ENCODE measurements at regions not wholly inside any gene's neighbourhood (a gene's known extent, or its start where the extent isn't known, plus 50 kb on each side); places are given as distances from the start of the nearest gene placed in this dataset.
"Not testable (repeated sequence)": the region's sequence is repeated elsewhere in the genome, so short reads cannot be mapped to it uniquely, and the experiment has no call there.

DNA sequence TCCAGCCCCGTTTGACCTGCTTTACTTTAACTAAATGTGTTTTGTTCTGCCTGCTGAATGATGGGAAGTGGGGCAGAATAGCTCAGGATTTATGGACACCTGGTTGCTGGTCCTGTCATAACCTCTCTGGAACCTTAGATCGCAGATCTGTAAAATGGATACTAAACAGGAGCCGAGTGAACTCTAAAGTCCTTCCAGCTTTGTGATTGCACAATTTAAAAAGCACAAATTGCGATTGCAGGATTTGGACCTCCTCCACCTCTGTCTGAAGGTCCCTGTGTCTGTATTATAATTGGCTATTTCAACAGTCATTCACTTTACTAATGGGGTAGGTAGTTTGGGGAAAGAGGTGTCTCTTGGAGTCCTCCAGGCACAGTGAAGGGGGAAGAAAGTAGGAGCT lies 220.4 kb downstream of the LY86 start:
- no peak for DNase-seq (ENCODE audit: extremely low read depth in 1 of 2, low read depth in 1 of 2)

DNA sequence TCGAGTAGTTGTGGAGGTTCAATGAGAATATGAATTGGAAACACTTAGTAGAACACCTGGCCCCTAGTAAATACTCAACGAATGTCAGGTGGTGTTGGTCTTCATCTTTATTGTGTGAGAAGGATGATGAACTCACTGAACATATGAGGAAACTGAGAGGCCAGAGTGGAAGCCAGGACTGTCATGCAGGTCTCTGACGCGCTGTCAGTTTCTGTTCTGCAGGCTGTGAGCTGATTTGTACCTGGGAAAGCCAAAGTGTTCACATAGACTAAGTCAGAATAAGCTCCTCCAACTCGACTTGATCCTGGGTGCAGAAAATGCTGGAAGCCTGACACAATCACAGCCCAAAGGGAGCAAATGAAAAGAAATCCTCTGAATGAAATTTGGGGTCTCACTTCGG lies 222.2 kb downstream of the LY86 start:
- DNase-seq (ENCODE audit: extremely low read depth in 1 of 2, low read depth in 1 of 2), result no peak

DNA sequence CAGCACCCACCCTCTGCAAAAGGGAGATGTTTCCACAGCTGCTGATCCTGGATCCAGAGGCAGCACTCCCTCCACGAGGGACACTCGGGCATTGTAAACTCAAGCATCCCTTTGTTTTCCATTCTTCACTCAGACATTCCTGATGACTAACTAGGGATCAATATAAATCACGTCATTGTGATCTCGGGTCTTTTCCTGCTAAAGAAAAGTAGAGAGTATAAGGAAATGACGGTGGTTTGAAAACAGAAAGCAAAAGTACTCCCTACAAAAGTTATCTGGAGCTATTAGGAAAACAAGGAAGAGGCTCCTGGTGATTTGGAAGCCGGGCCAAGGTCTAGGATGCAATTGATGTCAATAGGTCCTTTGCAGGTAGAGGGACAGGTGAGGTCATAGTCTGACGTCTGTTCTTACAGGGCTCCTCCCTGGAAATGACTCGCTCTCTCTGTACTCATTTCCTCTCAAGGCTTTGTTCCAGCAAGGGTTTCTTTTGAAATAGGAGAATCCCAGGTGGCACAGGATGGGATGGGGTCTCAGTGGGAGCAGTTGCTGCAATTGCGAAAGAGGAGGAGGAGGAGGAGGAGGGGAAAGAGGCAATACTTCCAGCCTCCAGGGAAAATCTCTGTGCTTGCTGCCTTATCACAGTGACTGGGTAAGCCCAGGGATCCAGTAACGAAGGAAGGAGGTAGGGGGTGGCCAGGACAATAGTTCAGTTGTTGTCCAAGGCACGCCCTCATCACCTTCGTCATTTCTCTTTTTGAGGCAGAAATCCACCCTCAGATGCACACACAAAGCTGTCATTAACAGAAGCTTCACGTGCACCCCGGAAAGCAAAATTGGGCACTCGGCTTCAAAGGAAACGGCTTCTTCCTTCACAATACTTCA lies 222.8 kb downstream of the LY86 start:
- no peak for DNase-seq (ENCODE audit: extremely low read depth in 1 of 2, low read depth in 1 of 2)

DNA sequence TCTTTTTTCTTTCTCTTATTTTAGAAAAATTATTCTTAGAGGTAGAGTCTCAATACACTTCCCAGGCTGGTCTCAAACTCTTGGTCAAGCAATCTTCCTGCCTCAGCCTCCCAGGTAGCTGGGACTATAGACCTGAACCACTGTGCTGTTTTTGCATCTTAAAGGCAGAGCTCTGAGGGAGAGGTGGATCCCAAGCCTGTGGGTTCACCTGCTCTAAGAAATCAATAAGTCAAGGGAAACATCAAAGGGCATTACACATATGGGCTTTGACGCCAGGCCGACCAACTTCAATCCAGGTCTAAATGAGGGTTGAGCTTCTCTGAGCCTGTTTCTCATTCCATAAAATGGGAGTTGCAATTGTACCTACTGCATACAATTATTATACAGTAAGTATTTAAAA lies 223.9 kb downstream of the LY86 start:
- no peak for DNase-seq (ENCODE audit: extremely low read depth in 1 of 2, low read depth in 1 of 2)

DNA sequence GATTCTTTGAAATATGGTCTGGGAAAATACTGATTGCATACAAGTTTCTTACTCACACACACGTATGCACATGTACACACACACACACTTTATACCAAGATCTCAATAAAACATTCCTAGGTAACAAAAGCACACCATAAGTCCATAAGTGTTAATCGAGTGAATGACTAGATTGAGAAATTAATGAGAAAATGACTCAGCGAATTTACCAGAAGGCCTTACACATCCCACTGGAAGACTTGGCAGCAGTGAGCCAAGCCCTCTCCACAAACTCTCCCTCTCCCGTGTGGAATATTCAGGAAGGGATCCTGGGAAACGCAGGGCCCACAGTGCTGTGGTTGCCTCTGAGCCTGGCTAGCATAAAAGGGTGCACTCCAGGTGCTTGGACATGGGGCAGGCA lies 227.2 kb downstream of the LY86 start:
- no peak for DNase-seq (ENCODE audit: extremely low read depth in 1 of 2, low read depth in 1 of 2)

DNA sequence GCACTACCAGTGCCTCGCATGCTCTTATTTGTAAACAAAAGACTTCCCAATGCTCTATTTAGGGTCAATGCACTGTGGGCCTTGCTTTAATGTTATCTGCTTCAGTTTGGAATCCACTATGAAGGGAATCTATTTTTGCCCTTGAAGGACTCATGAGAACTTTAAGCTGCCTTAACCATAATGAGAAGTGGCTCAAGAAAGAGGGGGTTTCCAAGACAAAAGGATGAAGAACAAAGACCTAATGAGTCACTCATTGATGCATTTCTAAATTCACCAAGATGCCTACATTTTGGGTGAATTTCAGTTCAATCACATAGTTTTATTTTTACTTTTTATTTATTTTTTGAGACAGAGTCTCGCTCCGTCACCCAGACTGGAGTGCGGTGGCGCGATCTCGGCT lies 228.2 kb downstream of the LY86 start:
- DNase-seq (ENCODE audit: extremely low read depth in 1 of 2, low read depth in 1 of 2), result no peak

DNA sequence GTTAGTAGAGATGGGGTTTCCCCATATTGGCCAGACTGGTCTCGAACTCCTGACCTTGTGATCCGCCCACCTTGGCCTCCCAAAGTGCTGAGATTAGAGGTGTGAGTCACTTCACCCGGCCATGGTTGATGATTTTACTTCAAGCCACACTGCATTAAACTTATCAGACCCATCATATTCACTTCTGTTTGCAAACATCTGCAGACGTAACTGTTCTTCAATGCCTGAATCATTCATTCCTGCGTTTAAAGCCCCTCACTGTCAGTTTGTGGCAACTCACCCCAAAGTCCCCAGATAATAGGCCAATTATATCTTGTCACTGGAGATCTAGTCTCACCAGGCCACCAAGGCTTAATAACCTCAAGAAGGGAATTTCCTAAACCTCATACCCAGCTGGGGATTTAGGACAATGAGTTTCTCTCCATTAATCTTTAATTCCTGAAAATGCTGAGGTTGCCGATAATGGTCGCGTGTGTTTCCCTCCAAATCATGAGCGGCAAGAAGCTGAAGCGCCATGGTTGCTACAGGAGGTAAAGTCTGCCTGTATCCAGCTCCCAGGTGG lies 229.6 kb downstream of the LY86 start:
- DNase-seq (ENCODE audit: extremely low read depth in 1 of 2, low read depth in 1 of 2), result no peak

DNA sequence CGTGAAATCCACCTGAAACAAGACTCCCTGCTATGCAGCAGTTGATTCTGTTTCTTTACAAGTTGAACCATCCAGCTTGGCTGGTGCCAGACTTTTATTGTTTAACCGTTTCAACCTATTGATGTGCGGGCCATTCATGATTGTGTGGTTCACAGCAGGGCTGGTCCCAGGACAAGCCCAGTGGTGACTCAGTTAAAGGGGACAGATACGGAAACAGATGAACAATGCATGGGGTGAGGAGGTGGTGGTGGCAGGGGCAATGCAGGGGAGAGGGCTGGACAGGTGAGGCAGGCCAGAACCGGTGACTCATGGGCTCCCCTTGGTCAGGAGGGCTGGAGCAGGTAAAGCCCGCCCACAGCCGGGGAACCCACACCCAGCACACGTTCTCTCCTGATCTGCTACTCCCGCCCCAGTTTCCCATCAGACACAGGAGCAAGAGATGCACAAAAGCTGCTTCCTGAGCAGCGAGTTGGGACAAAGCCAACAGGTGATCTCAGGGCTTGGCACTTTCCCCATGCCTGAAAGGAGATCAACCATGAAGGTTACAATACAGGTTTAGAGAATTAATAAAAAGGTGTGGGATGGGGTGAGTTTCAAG lies 232.2 kb downstream of the LY86 start:
- DNase-seq (ENCODE audit: extremely low read depth in 1 of 2, low read depth in 1 of 2), result no peak

DNA sequence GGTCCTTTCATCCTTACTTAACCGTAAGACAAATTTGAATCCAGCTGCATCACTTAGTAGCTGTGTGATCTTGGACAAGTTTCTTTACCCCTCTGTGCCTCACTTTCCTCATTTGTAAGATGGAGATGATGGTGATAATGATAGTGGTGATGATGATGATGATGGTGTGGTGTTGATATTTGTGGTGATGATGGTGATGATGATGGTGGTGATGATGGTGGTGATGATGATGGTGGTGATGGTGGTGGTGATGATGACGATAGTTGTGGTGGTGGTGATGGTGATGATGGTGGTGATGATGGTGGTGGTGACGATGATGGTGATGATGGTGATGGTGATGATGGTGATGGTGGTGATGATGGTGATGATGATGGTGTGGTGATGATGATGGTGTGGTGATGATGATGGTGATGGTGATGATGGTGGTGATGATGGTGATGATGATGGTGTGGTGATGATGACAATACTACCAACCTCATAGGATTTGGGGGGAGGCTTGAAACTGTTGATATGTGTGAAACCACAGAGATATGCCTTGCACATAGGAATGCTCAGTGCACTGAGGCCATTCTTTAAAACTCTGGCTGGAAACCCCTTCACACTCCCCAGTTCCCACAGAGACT lies 233.2 kb downstream of the LY86 start:
- no peak for DNase-seq (ENCODE audit: extremely low read depth in 1 of 2, low read depth in 1 of 2)

DNA sequence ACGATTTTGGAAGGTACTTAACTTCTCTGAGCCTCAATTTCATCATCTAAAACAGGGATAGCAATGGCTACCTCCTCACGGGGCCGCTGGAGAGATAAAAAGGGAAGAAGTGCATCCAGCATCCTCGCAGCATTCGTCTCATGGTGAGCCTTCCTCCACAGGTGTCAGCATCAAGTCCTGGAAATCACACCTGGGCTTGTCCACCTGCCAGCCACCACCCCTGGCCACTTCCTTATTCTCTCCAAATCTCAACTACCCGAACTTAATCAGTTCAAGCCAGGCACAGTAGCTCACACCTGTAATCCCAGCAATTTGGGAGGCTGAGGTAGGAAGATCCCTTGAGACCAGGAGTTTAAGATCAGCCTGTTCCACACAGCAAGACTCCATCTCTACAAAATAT lies 234.5 kb downstream of the LY86 start:
- DNase-seq (ENCODE audit: extremely low read depth in 1 of 2, low read depth in 1 of 2), result no peak

DNA sequence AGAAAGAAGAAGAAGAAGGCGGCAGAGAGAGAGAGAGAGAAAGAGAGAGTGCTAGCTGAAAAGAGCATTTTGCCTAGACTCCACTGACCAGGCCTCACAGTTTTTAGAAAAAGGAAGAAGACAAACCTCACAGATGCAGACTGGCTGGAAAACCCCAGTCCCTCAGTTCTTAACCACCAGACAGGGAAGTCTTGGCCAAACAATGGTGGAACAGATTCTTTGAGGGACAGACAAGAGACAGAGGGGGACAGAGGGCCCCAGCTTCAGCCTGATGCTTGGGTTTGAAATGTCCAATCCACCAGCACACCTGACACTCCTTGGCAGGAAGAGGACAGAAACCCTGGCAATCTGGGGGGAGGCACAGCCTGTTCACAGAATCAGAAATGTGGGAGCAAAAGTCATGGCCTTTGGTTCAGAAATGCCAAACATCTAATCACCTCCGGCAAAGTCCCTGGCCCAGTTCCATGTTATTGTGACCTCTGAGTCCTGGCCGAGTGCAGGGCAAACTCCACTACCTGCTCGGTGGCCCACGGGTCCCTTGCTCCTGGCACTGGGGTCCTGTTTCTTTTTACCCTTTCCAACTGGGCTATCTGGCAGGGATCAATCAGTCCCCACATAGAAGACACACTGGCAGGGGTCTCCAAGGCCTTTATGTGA lies 235.2 kb downstream of the LY86 start:
- no peak for DNase-seq (ENCODE audit: extremely low read depth in 1 of 2, low read depth in 1 of 2)

DNA sequence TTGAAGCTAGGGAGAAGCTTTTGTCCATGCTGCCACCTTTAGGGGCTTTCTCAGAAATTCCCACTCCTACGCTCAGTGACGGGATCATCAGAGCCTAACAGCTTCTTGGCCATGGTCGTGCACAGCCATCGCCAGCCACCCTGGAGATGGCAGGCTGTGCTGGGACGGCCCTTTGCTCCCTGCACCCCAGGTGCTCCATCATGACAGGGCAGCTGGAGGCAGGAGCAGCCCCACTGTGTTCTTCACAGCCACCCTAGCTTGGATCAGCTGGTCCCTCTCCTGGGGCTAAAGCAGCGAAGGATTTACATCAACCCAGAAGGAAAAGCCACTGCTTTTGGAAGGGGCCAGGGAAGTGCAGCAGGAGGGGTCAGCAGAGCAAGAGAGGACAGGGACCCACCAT lies 235.9 kb downstream of the LY86 start:
- no peak for DNase-seq (ENCODE audit: extremely low read depth in 1 of 2, low read depth in 1 of 2)

DNA sequence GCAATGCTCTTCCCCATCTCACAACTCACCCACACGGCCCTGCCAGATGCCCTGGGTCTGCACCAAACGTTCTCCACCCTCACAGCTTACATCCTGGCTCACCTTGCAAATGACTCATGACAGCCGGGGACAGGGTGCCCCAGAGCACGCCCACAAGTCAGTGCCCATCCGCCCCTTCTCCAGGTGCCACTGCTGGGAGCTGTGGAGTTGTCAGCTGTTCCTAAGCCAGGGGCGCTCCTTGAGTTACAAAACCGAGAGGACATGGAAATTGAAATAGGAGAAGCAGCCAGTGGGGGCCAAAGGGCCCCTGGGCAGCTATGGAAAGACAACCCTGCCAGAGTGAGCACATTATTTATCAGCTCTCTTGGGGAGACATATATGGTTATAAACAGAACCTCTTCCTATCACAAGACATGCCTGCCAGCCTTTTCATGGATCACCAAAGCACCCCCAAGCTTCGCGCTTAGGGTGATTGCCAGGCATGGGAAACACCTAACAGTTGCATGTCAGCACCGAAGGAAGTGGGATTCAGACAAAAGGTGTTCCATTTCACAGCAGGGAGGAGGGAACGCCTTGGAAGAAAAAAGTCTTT lies 236.8 kb downstream of the LY86 start:
- DNase-seq (ENCODE audit: extremely low read depth in 1 of 2, low read depth in 1 of 2), result no peak

DNA sequence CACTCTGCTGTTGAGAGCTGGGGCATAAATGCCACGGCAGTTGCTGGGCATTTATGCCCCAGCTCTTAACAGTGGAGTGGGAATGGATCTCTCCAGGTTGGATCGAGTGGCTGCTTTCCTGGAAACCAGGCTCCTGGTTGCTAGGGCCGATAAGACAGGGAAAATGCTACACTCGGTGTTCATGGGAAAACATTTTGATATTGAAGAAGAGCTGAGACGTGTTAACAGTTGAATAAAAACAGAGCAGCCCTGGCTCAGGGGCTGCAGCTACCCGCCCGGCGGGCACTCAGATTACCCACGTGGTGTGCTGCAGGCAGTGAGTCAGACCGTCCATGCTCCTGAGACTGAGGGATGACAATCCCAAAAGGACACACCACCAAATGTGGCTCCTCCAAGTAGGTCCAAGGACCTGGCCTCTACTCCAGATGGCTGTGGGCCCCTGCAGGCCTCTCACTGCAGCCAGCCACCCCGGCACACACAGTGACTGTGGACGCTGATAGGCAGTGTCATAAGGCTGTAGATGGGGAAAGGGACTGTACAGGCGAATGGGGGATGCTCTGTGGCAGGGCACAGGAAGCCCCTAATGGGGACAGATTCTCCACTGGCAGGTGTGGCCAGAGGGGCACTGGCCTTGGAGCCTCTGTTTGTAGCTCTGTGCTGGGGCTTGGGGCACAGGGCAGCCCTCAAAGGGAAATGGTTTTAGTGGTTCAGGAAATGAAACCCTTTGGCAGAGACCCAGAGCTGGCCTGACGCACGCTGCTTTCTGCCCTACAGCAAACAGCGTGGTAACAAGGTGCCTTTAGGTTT lies 237.8 kb downstream of the LY86 start:
- DNase-seq (ENCODE audit: extremely low read depth in 1 of 2, low read depth in 1 of 2), result peak in 1 of 2 donors; percentile 4

DNA sequence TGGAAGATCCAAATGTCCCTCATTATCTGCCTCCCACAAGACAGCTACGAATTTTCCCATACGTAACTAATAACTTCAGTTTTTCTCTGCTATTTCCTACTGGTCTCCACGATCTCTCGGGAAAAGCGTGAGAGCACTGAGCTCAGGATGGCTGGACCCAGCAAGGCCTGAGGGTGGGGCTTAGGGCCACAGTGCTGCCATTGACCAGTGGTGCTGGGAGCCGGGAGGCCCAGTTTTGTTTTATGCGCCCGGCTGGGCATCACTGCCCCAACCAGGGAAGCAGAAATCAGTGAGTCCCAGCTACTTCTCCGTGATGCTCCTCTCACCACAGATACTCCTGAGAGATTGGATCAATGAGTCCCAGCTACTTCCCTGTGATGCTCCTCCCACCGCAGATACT lies 238.4 kb downstream of the LY86 start:
- DNase-seq (ENCODE audit: extremely low read depth in 1 of 2, low read depth in 1 of 2), result no peak

DNA sequence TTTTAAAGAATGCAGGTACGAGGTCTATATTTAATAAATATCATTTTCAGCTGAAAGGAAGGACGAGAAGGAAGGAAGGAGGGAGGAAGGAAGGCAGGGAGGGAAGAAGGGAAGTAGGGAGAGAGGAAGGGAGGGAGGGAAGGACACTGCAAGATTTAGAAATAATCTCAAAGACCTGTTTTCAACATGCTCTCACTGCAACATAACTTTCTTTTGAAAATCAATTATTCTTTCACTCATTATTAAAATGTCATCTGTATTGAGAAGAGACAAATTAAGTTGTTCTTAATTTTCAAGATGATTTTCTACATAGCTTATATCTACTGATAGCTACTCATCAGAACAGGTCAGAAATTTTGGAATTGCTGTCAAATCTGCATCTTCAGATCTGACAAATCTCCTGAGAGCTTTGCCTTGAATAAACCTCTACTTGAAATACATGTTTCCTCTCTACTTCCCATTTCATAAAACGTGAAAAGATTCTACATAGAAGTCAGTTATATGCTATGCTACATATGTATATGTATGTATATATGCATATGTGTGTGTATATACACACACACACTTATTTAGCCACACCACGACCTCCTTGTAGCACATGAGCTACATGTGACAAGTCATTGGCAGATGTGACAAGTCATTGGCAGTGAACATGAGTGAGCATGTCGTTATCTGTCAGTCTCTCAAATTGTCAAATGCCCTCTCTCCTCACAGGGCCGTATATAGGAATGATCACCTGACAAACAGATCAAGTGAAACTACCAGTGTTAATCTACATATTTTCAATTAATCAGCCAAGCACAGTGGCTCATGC lies 241.6 kb downstream of the LY86 start:
- no peak for DNase-seq (ENCODE audit: extremely low read depth in 1 of 2, low read depth in 1 of 2)

DNA sequence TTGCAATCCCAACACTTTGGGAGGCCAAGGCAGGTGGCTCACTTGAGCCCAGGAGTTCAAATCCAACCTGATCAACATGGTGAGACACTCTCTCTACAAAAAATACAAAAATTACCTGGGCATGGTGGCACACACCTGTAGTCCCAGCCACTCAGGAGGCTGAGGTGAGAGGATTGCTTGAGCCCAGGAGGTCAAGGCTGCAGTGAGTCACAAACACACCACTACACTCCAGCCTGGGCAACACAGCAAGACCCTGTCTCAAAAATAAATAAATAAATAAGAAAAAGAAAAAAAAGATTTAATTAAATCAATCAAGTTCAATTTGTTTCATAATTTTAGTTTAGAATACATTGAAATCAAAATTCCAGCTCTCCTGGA lies 242.2 kb downstream of the LY86 start:
- DNase-seq (ENCODE audit: extremely low read depth in 1 of 2, low read depth in 1 of 2), result not testable (repeated sequence)

DNA sequence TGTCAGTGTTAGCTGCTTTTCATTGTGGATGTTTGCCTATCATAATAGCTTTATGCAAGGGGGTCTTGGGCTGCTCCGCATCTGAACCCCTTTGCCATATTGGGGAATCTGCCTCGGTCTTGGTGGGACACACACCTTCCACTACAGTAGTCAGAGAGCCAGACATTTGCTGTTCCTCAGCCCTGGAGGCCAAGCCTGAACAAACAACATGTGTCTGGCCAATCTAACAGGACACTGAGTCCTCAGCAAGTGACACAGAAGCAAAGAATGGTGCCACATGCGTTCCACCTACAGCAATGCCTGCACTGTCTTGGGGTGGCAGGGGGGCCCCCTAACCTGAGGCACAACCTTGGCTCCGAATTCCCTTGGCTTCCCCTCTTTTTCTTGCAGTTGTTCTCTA lies 243.9 kb downstream of the LY86 start:
- DNase-seq (ENCODE audit: extremely low read depth in 1 of 2, low read depth in 1 of 2), result no peak

All from stimulated activated CD8-positive, alpha-beta memory T cell treated with anti-CD3 and anti-CD28 coated beads, Interleukin-7, amount 100 ng/mL, for 48 hours (primary cell).